Prostate gland (tissue), 2 donors: ENCODE measurements at regions not wholly inside any gene's neighbourhood (a gene's known extent, or its start where the extent isn't known, plus 50 kb on each side); places are given as distances from the start of the nearest gene placed in this dataset.

Experiments
- POLR2A ChIP-seq: fragments of 450-650 bp; IDR thresholded peaks from one replicate; pipeline ENCODE4 v1.6.1; 2016; ENCODE audit warnings: antibody characterized with exemption, mild to moderate bottlenecking
- POLR2AphosphoS5 ChIP-seq: sonication (generic); formaldehyde crosslinking; IDR thresholded peaks from one replicate; pipeline ENCODE4 v1.6.1; 2017; ENCODE audit warnings: antibody characterized with exemption
- TF ChIP-seq, protein P1 (sequence below), 4 experiments: fragments of 200-600 bp in 2 of 4; fragments of 450-650 bp in 2 of 4; sonication (generic) in 2 of 4; IDR thresholded peaks; 1 replicate in 3 of 4; 2 replicates in 1 of 4; pipeline ENCODE4 v1.5.1; 2016 to 2019; ENCODE audit warnings: antibody characterized with exemption in 4 of 4, mild to moderate bottlenecking in 2 of 4, moderate library complexity in 2 of 4

DNA sequence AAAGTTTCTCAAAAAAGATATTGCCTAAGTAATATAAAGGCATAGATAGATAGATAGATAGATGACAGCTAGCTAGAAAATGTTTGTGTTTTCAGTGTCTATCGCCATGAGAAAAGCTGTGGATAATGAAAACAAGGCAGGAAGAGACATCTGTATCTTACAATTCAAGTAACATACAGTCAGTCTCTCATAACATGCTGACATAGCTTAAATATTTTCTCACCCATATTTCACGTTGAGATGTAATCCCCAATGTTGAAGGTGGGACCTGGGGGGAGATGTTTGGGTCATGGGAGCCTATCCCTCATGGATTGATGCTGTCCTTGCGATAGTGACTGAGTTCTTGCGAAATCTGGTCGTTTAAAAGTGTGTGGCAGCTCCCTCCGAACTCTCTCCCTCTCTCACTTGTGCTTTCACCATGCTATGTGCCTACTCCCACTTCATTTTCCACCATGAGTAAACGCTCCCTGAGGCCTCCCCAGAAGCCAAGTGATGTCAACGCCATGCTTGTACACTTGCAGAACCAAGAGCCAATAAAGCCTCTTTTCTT lies 856.8 kb upstream of the ADAMTS5 start:
- TF ChIP-seq POLR2AphosphoS5 = no peak
- TF ChIP-seq, protein P1, sequence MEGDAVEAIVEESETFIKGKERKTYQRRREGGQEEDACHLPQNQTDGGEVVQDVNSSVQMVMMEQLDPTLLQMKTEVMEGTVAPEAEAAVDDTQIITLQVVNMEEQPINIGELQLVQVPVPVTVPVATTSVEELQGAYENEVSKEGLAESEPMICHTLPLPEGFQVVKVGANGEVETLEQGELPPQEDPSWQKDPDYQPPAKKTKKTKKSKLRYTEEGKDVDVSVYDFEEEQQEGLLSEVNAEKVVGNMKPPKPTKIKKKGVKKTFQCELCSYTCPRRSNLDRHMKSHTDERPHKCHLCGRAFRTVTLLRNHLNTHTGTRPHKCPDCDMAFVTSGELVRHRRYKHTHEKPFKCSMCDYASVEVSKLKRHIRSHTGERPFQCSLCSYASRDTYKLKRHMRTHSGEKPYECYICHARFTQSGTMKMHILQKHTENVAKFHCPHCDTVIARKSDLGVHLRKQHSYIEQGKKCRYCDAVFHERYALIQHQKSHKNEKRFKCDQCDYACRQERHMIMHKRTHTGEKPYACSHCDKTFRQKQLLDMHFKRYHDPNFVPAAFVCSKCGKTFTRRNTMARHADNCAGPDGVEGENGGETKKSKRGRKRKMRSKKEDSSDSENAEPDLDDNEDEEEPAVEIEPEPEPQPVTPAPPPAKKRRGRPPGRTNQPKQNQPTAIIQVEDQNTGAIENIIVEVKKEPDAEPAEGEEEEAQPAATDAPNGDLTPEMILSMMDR (IDR thresholded peaks at IDR 0.05) = no peak
- no peak for TF ChIP-seq POLR2A
